NCI-H1694 (cell line): ENCODE measurements at regions not wholly inside any gene's neighbourhood (a gene's known extent, or its start where the extent isn't known, plus 50 kb on each side); places are given as distances from the start of the nearest gene placed in this dataset.
"Not testable (repeated sequence)": the region's sequence is repeated elsewhere in the genome, so short reads cannot be mapped to it uniquely, and the experiment has no call there.

Source experiments
- DNase-seq: peaks from one replicate; lab custom pipeline; 2025; lab: John Stamatoyannopoulos, UW

- no peak for DNase-seq
These were observed 213.9 kb downstream of the PRDM9 start for GRCh38 chr5:23721336-23721735.

- DNase-seq, result no peak
These were observed 219.9 kb downstream of the PRDM9 start for GRCh38 chr5:23727271-23727670.

GRCh38 chr5:23730023-23730422, 222.6 kb downstream of the PRDM9 start:
- DNase-seq, result no peak

GRCh38 chr5:23740029-23740428, 232.6 kb downstream of the PRDM9 start:
- DNase-seq, result no peak

- peak; percentile 12 for DNase-seq
These were observed 235.3 kb downstream of the PRDM9 start for GRCh38 chr5:23742701-23743100.

GRCh38 chr5:23755906-23756305, 248.5 kb downstream of the PRDM9 start:
- no peak for DNase-seq

- DNase-seq, result no peak
These were observed 249.4 kb downstream of the PRDM9 start for GRCh38 chr5:23756779-23757178.

GRCh38 chr5:23763170-23763569, 255.8 kb downstream of the PRDM9 start:
- DNase-seq, result no peak

GRCh38 chr5:23776684-23777083, 269.3 kb downstream of the PRDM9 start:
- no peak for DNase-seq

GRCh38 chr5:23800307-23800706, 292.9 kb downstream of the PRDM9 start:
- not testable (repeated sequence) for DNase-seq

- DNase-seq, result peak; percentile 20
These were observed 313.5 kb downstream of the PRDM9 start for GRCh38 chr5:23820765-23821471.

- DNase-seq, result no peak
These were observed 316.1 kb downstream of the PRDM9 start for GRCh38 chr5:23823521-23823920.

GRCh38 chr5:23825196-23825595, 317.8 kb downstream of the PRDM9 start:
- no peak for DNase-seq

GRCh38 chr5:23840083-23840482, 332.7 kb downstream of the PRDM9 start:
- DNase-seq, result peak; percentile 17

GRCh38 chr5:23864786-23865185, 357.4 kb downstream of the PRDM9 start:
- DNase-seq, result no peak

GRCh38 chr5:23877847-23878246, 370.4 kb downstream of the PRDM9 start:
- DNase-seq, result no peak

GRCh38 chr5:23884405-23885031, 377.1 kb downstream of the PRDM9 start:
- DNase-seq, result no peak

- DNase-seq, result no peak
These were observed 386.2 kb downstream of the PRDM9 start for GRCh38 chr5:23893561-23893960.

GRCh38 chr5:23895614-23896013, 388.2 kb downstream of the PRDM9 start:
- DNase-seq, result no peak

GRCh38 chr5:23930985-23931384, 423.6 kb downstream of the PRDM9 start:
- no peak for DNase-seq

- not testable (repeated sequence) for DNase-seq
These were observed 444.0 kb downstream of the PRDM9 start for GRCh38 chr5:23951261-23951928.

- DNase-seq, result no peak
These were observed 456.0 kb downstream of the PRDM9 start for GRCh38 chr5:23963449-23963848.

- no peak for DNase-seq
These were observed 470.0 kb downstream of the PRDM9 start for GRCh38 chr5:23977365-23977764.
